ENCODE measurements at regions not wholly inside any gene's neighbourhood (a gene's known extent, or its start where the extent isn't known, plus 50 kb on each side); places are given as distances from the start of the nearest gene placed in this dataset.
"Not testable (repeated sequence)": the region's sequence is repeated elsewhere in the genome, so short reads cannot be mapped to it uniquely, and the experiment has no call there.

GRCh38 chr14:43256996-43257395 is 1250.1 kb downstream of the FSCB start:
- TF ChIP-seq CTCF, EP300 (IDR thresholded peaks at IDR 0.05): not testable (repeated sequence)
